GM18505 (cell line): ENCODE measurements at regions not wholly inside any gene's neighbourhood (a gene's known extent, or its start where the extent isn't known, plus 50 kb on each side); places are given as distances from the start of the nearest gene placed in this dataset.

Experiments
- ATAC-seq: cut with Tn5 transposase; IDR thresholded peaks from one replicate; pipeline ENCODE4 v1.9.1; 2021; ENCODE audit not compliant: unreplicated experiment
- POLR2A ChIP-seq: IDR thresholded peaks from 4 replicates; pipeline ENCODE4 v1.6.1; 2011; ENCODE audit warnings: borderline replicate concordance; ENCODE audit not compliant: insufficient read depth, insufficient read length; ENCODE audit errors: extremely low read depth

- no peak for ATAC-seq
These were observed 54.4 kb upstream of the ETV6 start for GRCh38 chr12:11595080-11595479.

GRCh38 chr12:11596141-11596540, 53.3 kb upstream of the ETV6 start:
- TF ChIP-seq POLR2A: no peak
- no peak for ATAC-seq

More at GRCh38 chr12:11595080-11595479, 54.4 kb upstream of the ETV6 start:
- TF ChIP-seq POLR2A: no peak

- no peak for TF ChIP-seq POLR2A
- no peak for ATAC-seq
These were observed 50.6 kb upstream of the ETV6 start for GRCh38 chr12:11598900-11599299.
